ENCODE measurements at regions not wholly inside any gene's neighbourhood (a gene's known extent, or its start where the extent isn't known, plus 50 kb on each side); places are given as distances from the start of the nearest gene placed in this dataset.

DNA sequence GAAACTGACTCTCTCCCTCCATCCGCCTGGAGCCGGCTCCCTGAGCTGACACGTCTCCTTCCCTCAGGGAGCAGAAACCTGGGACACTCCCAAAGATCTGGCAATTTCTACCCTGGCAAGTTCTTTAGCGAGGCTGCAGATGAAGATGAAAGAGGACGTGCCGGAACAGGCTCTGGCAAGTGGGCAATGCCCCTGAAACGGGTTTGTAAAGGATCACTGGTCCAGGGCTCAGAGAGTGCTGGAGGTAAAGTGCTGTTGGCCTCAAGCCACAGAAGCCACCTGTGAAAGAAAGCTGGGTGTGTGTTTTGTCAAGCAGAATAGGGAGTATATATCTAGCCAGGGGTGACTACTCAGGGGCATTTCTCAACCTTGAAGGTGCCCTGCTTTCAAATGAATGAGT is 131.4 kb upstream of the ATP6AP2 start:
- no peak for DNase-seq

DNA sequence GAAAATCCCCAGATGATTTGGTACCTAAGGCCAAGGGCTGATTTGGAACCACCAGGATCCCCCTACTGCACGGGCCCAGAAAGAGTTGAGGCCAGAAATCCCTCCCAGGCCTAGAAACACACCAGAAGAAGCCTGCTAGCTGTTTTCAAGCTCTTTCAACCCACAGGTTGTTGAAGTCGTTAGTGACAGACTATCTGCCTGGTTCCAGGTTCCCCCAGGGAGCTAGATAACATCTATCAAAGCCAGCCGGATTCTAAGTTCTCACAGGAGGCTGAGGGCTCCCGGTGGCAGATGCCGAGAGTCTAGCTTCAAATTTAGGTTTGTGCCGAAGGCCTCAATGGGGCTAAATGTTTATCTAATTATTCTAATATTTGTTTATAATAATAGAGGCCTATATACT is 132.0 kb upstream of the ATP6AP2 start:
- no peak for DNase-seq

DNA sequence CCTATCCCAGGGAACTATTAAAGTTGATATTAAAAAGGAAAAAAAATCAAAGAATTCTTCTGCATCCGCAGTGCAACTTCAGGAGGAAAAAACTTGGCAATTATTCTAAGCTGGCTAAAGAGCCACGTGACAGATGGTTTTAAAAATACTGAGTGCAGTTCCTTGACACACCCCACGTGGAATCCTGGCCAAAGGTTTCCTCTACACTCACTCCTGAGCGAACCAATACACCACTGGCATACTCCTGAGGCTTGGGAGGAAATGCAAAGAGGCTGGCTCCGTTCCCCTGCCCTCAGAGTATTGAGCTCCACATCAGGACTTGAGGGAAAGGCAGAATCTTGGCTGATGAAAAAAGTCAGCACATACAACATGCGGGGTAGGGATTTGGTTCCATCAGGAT is 133.8 kb upstream of the ATP6AP2 start:
- no peak for DNase-seq

DNA sequence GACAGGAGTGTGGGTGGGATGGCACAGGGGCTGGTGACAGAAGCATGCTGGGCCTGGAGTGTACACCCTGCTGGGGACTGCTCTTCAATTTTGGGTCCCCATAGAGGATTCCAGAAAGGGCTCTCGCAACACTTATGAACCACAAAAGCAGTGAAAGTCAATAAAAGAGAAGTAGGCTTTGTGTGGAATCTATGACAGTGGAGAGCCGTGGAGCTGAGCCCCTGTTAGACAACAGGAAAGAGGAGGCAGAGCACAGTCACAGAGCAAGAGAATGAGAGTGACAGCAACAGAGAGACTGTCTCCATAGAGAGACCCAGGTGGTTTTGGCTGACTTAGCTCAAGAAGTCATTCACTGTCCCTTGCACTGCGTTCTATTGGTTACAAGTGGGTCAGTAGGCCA is 135.1 kb upstream of the ATP6AP2 start:
- no peak for DNase-seq

DNA sequence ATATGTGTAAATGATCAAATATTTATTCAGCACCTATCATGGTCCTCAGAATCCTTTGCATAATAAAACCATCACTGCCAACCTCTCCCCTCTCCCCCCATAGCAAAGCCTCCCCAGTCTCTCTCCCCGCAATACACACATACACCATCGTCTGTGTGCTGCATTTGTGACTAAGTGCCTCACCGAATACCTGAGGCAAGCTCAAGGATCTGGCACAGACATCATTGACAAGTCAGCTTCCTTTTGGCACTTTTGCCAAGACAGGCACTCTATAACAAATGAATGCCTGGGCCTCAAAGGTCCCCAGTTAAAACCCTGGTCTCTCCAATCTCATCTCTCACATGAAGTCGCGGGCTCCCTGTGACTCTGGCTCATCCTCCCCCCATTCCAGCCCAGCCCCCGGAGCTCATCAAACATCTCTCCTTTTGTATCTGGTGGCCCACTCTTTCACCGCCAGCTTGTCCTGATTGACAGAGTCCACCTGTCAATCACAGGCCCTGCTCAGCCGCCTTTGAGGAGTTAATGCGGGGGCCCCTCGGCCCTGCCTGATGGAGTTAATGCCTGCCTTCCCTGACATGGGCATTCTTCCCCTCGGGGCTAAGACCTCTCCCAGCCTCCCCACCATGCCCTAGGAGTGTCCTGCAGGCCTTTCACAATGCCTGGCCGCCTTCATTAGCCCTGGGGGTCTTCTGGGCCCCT is 135.8 kb upstream of the ATP6AP2 start:
- DNase-seq, result no peak

DNA sequence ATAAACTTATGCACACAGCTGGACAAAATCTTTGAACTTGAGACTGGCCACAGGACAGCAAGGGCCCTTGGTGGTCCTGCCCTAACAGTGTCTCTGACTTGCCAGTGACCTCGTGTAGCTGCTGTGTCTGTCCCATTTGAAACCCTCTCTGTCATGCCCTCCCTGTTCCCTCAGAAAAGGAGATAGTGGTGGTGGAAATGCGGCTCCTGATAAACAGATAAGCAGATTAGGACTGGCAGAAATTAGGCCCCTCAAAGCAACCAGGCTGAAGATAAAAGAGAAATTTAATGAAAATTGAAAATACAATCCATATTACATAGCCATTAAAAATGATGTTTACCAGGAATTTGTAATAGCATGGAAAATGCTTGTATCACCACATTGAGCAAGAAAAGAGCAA is 136.6 kb upstream of the ATP6AP2 start:
- DNase-seq, result no peak

DNA sequence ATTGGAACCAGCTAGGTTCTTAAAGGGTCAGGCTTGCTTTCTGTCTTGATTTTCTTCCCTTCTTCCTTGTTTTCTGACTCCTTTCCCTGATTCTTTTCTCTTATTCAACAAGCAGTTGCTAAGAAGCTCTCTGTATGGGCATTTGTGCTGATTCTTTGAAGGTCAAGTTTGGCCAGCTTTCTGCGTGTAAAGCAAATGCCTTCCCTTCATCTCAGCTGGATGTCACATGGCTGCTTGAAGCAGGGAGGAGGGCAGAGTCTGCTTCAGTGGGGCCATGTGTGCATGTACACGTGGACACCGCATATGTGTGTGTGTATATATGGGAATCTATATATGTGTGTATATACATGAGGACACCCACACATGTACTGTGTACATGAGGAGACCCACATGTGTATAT is 139.9 kb upstream of the ATP6AP2 start:
- DNase-seq, result no peak

DNA sequence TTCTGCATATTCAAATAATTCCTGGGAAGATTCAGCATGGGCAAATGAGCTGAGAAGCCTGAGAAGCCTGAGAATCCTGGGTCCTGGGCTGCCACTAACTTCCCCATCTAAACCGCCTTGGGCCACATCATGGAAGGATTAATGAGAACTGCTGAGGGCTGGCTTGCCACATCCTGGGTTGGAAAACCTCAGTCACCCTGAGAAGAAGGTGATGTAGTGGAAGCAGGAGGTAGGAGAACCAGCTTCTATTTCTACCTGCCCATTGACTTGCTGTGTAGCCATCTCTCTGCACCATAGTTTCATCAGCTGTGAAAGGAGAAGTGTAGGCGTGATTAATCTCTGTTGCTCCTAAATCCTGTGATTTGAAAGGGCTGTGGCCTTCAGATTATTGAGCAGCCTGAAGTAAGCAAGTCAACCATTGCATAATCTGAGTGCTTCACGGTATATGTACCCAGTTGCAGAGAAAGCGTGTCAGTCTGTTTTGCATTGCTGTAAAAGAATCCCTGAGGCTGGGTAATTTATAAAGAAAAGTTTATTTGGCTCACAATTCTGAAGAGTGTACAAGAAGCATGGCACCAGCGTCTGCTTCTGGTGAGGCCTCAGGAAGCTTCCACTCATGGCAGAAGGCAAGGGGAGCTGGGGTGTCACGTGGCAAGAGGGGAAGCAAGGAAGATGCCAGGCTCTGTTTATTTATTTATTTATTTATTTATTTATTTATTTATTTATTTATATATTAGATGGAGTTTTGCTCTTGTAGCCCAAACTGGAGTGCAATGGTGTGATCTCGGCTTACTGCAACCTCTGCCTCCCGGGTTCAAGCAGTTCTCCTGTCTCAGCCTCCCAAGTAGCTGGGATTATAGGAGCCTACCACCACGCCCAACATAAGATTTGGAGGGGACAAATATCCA is 140.9 kb upstream of the ATP6AP2 start:
- no peak for DNase-seq

DNA sequence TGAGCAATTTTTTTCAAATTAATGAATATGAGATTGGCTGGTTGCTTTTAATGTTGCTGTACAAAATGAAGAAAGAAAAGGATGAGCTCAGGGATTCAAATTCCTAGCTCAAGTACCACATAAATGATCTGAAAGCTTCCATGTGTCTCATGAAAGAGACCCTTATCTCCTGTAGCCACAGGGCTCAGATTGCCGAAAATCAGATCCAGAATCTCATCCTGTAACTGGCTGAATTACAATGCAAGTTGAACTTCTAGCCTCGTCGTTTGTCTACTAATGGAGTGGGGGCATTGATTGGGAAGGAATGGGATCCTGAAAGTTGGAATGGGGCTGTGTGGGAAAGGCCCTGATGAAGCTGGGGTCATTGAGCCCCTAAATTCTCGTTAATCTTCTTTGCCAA is 143.4 kb upstream of the ATP6AP2 start:
- DNase-seq, result no peak

DNA sequence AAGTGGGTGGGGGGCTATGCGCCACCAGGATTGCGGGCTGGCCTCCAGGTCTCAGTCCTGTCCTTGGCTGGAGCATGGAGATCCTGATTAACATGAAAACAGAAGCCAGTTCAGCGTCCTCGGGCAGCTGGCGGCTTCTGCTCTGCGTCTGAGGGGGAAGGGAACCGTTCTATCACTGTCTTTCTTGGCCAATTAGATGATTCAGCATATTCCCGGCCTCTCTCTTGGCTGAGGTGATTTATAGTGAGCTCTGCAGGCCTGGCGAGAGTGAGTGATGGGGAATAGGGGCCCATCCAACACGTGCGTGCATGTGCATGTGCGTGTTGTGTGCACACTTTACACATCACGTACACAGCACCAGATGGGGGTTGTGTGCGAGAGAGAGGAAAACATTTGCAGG is 145.8 kb upstream of the ATP6AP2 start:
- no peak for DNase-seq

DNA sequence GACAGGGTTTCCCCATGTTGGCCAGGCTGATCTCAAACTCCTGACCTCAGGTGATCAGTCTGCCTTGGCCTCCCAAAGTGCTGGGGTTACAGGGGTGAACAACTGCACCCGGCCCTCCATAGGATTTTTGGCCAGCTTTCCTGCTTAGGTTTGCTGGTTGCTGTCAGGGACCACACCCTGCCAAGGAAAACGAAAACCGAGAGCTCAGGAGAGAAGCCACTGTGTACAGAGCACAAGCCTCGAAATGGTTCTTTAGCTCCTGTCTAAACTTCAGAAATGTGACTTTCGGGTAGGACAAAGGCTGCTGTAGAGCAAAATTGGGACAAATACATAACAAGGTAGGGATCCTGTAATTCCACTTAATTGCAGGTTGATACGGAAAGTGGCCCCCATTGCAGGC is 146.3 kb upstream of the ATP6AP2 start:
- no peak for DNase-seq

DNA sequence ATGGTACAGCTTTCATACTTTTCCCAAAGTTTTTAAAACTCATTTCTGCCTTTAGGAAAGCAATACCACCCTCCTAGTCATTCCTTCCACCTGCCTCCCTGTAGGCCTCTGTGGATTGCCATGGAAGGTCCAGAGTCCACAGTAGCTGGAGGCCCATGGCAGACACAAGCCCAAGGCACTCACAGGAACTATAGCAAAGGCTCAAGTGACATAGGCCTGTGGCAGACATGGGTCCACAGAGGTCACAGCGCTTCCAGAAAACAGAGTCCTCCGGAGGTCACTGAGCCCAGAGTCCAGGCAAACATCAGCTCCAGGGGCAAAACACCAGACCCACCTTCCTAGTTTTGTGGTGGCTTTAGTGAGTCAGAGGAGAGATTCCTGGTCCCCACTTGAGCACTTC is 147.6 kb upstream of the ATP6AP2 start:
- DNase-seq, result no peak

DNA sequence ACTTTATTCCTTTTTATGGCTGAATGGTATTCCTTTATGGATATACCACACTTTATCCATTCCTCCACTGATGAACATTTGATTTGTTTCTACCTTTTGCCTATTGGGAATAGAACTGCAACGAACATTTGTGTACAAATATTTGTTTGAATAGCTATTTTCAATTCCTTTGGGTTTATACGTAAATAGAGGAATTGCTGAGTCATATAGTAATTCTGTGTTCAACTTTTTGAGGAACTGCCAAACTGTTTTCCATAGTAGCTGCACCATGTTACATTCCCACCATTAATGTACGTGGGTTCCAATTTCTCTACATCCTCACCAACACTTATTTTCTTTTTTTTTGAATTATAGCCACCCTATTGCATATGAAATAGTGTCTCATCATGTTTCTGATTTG is 156.5 kb upstream of the ATP6AP2 start:
- no peak for DNase-seq

DNA sequence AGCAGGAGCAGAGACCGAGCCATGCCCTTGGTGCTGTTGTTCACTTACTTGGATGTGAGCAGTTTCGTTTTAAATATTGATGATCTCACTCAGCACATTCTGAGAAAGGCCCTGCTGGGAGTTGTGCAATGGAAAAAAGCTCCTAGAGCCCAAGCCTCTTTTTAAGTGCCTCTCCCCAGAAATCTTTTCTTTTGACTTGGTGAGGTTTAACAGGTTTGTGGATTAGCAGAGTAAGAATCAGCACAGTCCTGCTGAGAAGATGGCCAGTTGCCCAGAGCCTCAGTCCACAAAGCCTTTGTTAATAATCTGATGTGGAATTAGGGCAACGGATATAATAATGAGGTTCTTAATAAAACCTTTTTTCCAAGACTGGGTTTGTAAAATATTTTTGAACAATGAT is 157.5 kb upstream of the ATP6AP2 start:
- DNase-seq, result no peak

DNA sequence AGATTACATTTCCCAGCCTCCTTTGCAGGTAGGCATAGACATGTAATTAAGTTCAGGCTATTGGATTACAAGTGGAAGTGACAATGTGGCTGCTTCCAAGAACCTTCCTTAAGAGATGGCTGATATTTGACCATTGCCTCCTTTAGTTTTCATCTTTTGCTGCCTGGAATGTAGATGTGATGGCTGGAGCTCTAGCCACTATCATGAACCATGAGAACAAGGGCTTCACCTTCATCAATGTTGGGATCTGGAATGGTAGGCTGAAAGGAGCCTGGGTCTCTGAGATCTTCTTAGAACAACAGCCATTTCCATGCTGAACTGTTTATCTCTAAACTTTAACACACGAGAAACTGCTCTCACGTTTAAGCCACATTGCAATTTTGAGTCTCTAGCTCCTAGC is 158.7 kb upstream of the ATP6AP2 start:
- no peak for DNase-seq

DNA sequence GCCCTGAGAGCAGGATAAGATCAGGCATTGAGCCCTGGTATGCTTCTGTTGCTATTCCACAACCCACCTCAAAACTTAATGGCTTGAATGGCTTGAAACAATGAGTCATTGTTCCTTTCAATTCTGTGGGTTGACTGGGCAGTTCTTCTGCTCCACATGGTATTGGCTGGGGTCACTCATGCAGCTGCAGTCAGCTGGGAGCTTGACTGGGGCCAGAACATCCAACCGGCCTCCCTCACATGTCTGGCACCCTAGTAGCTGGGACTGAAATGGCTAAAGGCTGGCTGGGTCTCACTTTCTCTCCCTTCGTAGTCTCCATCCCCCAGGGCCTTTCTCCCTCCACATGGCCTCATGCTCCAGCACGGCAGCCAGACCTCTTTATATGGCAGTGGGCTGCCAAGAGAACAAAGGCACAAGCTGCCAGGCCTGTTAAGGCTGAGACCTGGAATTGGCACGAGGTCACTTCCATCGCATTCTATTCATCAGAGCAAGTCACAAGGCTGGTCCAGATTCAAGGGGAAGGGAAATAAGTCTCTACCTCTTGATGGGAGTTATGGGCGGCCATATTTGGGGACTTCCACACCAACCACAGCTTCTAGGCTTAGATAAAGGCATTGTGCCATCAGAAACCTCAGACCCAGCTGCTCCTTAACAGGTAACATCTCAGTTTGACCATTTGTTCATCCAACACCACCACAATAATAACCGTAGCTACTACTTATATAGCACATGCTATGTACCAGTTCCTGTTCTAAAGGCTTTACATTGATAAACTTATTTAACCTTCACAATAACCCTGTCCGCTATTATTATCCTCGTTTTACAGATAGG is 159.7 kb upstream of the ATP6AP2 start:
- no peak for DNase-seq

DNA sequence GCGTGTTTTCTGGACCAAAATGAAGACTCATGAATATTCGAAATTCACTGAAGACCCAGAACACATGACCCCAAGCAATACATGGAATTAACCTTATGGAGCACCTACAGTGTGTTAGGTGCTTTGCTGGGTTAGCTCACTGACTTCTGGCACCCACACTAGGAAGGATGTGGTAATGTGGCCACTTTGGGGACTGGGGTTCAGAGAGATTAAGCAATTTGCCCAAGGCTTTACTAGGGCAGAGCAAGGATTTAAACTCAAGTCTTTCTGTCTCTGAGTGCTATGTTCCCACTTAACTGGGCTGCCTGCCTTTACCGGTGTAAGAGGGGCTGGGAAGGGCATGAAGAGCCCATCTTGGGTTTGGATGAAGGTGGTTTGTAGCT is 162.0 kb upstream of the ATP6AP2 start:
- no peak for DNase-seq

DNA sequence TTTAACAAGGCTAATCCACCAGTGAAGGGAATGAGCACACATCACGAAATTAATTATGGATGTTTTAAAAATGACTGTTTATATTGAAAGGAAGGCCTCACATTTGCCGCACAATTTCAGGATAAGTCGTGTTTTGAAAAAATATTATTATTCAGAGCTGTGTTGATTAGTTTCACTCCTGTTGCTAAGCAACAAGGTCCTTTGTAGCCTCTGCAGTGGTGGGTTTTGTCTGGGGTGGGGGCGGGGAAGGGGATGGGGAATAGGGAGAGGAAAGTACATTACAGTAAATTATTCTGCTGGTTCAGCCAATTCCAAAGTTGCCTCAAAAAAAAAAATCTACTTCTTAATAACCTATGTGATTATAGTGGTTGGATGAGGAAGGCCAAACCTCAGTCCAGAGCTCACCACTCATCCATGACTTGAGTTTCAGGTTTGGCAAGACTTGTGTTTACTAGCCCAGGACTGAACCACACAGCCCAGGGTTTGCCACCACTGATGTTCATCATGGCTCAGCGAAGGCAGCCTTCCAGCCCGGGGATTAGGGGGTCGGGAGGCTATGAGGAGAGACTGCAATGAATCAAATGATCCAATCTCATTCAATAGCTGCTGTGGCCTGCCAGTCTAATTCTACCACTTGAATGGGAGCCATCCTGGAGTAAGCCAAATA is 162.5 kb upstream of the ATP6AP2 start:
- DNase-seq, result no peak

DNA sequence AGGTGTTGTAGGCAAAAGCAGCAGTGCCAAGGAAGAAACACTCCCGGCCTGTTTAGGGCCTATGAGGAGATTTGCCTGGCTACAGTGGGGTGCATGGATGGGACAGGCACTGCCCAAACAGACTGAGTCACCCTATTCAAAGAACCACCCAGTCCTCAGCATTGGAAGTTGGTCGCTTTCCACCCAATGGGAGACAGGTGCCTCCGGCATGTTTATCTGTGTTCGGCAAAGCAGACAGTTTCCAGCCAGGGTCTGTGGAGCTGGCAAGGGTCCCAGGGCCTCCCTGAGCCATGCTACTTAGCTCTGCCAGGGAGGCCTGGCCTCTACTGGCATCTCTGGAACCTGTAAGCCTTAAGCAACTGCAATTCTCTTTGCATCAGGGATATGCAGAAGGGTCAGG is 165.1 kb upstream of the ATP6AP2 start:
- DNase-seq, result no peak

DNA sequence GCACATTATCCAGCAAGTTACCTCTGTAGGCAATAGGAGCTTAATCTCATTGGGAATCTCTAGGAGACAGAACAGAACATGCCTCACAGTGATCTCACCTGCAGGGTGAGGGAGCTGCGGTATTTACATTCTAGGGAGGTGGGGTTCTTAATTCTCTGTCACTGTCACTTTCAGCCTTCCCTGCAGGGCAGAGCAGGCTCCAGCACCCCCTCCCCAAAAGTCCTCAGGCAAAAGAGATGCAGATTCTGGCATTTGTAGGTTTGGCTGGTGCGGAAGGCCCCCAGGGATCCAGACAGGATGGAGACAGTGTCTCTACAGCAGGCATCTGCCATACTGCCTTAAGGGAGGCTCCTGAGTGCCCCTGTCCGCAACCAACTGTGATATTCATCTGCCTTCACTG is 166.4 kb upstream of the ATP6AP2 start:
- no peak for DNase-seq

DNA sequence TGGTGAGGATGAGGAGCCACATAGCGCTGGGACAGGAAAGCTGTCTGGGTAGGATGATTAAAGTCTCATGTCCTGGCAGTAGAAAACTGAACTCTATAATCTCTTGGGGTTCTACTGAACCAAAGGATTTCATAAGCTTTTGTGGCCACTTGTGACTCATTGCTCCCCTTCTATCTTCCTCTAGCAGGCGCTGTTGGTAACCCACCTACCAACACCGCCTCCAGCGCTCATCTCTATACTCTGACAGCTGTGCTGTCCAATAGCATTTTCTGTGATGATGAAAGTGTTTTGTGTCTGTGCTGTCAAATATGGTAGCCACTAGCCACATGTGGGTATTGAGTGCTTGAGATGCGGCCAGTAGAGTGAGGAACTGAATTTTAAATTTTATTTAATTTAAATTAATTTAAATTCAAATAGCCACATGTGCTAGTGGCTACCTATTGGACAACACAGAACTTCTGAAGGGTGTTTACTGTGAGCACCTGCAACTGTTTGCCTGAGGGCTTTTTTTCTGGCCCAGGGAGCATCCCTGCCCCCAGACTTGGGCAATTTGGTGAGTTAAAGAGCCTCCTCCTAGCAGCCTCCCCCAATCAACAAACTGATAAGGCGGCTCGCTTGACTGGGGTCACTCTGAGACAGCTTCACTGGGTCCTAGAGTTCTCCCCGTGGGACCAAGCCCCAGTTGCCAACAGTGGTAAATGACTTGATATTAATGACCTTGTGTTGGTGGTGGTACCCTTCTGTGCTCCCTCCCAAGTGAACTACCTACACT is 169.2 kb upstream of the ATP6AP2 start:
- no peak for DNase-seq

DNA sequence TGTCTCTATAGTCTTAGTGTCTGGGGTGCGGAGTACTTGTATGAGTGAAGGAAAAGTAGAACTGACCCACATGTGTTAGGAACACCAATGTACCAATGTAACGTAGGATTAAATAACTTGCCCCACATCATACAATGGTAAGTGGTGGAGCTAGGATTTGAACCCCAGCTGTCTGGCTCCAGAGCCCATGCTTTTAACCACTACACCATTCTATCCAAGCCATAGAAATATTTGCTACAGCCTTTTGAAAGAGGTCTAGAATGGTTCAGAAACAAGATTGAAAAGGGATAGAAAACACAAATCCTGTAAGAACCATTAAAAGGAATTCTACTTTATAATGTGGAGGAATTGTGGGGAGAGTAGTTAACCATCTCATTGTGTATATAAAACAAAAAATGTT is 169.9 kb upstream of the ATP6AP2 start:
- DNase-seq, result no peak
